SIG-M5 treated with dmso at 0.1 percent for 504 hours (cell line): ENCODE measurements at regions not wholly inside any gene's neighbourhood (a gene's known extent, or its start where the extent isn't known, plus 50 kb on each side); places are given as distances from the start of the nearest gene placed in this dataset.
A peak's percentile ranks its signal among the peaks of the same experiment; 100 is the strongest.

Experiments used
- DNase-seq: peaks from one replicate; lab custom pipeline; 2025; ENCODE audit not compliant: unreplicated experiment; lab: John Stamatoyannopoulos, UW

GRCh38 chr3:152097120-152097519 is 171.6 kb upstream of the MBNL1 start:
- DNase-seq: no peak

GRCh38 chr3:152097770-152098169 is 171.0 kb upstream of the MBNL1 start:
- no peak for DNase-seq

- DNase-seq: peak; percentile 84
These were observed 168.1 kb upstream of the MBNL1 start for GRCh38 chr3:152100491-152101132.

GRCh38 chr3:152102410-152102809 is 166.3 kb upstream of the MBNL1 start:
- no peak for DNase-seq

- DNase-seq: no peak
These were observed 165.5 kb upstream of the MBNL1 start for GRCh38 chr3:152103257-152103656.

- peak; percentile 75 for DNase-seq
These were observed 163.8 kb upstream of the MBNL1 start for GRCh38 chr3:152104847-152105415.

GRCh38 chr3:152105446-152105845 is 163.3 kb upstream of the MBNL1 start:
- no peak for DNase-seq

GRCh38 chr3:152109038-152109437 is 159.7 kb upstream of the MBNL1 start:
- no peak for DNase-seq

- no peak for DNase-seq
These were observed 155.3 kb upstream of the MBNL1 start for GRCh38 chr3:152113413-152113812.

- DNase-seq: no peak
These were observed 154.6 kb upstream of the MBNL1 start for GRCh38 chr3:152113992-152114651.

- DNase-seq: no peak
These were observed 148.0 kb upstream of the MBNL1 start for GRCh38 chr3:152120601-152121269.

GRCh38 chr3:152121270-152121636 is 147.5 kb upstream of the MBNL1 start:
- DNase-seq: no peak

GRCh38 chr3:152122851-152123250 is 145.9 kb upstream of the MBNL1 start:
- no peak for DNase-seq

- peak; percentile 18 for DNase-seq
These were observed 145.3 kb upstream of the MBNL1 start for GRCh38 chr3:152123457-152123856.

GRCh38 chr3:152126260-152126659 is 142.5 kb upstream of the MBNL1 start:
- no peak for DNase-seq

- DNase-seq: no peak
These were observed 141.7 kb upstream of the MBNL1 start for GRCh38 chr3:152127058-152127457.

- DNase-seq: no peak
These were observed 140.4 kb upstream of the MBNL1 start for GRCh38 chr3:152128356-152128755.

- DNase-seq: no peak
These were observed 129.1 kb upstream of the MBNL1 start for GRCh38 chr3:152139651-152140050.

GRCh38 chr3:152146461-152146860 is 122.3 kb upstream of the MBNL1 start:
- no peak for DNase-seq

GRCh38 chr3:152147748-152148147 is 121.0 kb upstream of the MBNL1 start:
- DNase-seq: no peak

- no peak for DNase-seq
These were observed 120.2 kb upstream of the MBNL1 start for GRCh38 chr3:152148579-152148978.

GRCh38 chr3:152149832-152150231 is 118.9 kb upstream of the MBNL1 start:
- DNase-seq: no peak
